ENCODE measurements at regions not wholly inside any gene's neighbourhood (a gene's known extent, or its start where the extent isn't known, plus 50 kb on each side); places are given as distances from the start of the nearest gene placed in this dataset.
"Not testable (repeated sequence)": the region's sequence is repeated elsewhere in the genome, so short reads cannot be mapped to it uniquely, and the experiment has no call there.

DNA sequence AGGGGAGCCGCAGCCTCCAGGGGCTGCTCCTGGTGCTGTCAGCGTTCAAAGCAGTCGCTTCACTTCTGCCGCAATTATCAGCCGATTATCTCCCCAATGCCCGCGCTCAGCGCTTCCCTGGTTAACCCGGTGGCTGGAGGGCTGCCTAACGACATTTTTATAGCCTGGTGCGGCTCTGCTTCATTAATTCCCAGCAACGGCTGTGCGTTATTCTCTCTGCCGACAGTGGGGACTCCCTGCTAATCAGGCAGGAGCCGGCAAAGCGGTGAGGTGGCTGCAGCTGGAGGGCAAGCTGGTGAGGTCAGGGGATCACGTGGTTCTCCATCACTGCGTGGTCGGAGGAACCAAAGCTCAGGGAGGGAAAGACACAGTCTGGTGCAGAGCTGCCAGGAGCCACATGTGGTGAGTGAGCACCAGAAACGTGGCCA is 62.9 kb downstream of the GLRX5 start:
- peak in 1 of 2 experiments; percentile 4 for DNase-seq

DNA sequence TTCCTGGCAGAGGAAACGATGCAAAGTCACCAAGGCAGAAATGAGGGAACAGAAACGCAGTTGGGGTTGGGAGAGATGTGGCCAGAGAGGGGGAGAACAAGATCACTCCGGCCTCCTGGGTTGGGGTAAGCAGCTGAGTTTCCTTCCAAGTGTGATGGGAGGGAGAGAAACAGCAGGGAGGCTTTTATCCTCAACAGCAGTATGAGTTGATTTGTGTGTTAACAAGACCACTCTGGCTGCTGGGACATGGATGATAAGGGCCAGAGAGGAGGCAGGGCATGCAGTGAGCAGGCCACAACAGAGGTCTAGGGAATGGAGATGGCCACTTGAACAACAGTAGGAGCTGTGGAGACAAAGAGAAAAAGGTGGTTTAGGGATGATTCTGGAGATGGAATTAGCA is 66.8 kb downstream of the GLRX5 start:
- DNase-seq, result no peak

DNA sequence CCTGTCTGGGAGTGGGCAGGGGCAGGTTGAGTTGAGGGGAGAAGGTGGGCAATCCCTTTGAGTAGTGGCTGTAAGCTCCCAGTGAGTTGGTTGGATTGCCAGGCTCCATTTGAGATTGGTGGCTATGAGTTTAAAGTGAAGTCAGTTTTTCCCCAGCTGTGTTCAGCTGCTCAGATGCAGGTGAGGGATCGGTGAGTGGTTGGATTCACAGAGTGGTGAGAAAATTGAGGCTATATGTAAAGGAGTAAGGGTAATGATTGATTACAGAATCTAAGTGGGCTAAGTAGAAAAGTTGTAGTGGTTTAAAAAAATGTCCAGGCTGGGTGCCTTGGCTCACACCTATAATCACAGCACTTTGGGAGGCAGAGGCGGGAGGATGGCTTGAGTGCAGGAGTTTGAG is 68.6 kb downstream of the GLRX5 start:
- DNase-seq, result no peak

DNA sequence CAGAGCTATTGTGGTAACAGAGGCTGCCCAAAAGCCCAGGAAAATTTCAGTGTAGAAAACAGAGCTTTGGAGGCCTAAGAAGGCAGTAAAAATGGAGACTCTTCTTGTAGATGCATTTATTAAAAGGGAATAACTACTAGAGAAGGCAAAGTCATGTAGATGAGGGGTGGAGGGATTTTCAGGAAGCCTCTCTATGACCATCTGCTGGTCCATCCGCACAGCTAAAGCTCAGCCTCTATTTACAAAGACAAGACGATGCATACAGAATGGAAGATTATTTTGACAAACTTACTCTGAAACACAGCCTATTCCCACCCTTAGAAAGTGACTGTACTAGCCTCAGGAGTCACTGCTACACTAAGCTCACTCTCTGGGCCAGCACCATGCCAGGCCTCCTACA is 71.4 kb downstream of the GLRX5 start:
- DNase-seq, result no peak

DNA sequence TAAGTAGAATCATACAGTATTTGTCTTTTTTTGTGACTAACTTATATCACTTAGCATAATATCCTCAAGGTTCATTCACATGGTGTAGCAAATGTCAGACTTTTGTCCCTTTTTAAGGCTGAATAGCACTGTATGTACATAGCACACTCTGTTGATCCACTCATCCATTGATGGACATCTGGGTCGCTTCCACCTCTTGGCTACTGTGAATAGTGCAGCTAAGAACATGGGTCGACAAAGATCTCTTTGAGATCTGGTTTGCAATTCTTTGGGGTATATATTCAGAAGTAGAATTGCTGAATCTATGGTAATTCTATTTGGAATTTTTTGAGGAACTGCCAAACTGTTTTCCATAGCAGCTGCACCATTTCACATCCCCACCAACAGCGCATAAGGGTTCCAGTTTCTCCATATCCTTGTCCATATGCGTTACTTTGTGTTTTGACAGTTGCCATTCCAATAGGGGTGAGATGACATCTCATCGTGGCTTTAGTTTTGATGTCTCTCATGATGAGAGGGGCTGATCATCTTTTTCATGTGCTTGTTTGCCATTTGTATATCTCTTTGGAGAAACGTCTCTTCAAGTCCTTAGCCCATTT is 73.9 kb downstream of the GLRX5 start:
- no peak for DNase-seq

DNA sequence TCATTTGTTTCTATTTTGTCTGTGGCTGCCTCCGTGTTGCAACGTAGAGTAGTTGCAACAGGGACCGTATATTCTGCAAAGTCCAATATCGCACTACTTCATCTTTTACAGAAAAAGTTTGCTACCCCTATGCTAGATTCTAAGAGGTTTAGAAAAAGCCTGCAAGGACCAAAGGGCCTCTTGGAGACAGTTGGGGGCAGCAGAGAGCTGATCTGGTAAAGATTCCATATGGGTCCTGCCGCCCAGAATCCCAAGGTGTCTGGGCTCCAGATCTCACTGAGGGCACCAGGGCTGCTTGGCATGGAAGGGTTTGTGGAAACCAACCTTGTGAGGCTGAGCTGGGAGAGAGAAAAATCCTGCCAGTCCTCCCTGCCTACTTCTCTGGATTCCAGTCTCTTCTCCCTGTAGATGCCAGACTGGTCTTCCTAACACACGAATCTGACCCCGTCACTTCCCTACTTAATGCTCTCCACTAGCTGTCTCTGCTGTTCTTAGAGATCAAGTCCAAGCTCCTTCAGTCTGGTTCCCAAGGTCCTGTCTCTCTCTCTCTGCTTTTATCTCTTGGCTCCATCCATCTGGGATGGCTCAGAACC is 74.6 kb downstream of the GLRX5 start:
- peak; percentile 24 to 27 for DNase-seq

DNA sequence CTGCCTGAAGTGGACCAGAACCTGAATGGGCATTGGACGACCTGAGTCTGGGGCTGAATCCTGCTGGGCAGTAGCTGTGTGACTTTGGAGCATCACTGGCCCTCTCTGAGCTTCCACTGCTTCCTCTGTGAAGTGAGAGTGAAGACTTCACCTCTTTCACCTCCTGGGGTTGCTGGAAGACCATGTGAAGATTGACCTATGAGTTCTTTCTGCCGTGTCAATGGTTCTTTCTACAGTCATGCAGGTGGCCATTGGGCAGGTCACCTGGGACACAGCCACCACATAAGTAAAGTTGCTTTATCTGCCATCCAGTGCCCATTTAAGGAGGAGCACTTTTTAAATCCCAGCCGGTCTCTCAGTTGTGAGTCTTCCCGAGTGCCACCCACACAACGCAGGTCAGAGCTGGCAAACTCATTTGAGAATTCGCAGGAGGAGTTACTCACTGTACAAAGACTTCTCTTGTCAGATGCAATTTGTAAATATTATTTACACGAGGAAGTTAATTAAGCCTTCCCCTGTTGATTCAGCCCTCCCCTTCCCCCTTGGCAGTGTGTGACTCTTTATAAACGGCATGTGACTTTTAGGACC is 74.8 kb upstream of the TCL1B start:
- no peak for DNase-seq

DNA sequence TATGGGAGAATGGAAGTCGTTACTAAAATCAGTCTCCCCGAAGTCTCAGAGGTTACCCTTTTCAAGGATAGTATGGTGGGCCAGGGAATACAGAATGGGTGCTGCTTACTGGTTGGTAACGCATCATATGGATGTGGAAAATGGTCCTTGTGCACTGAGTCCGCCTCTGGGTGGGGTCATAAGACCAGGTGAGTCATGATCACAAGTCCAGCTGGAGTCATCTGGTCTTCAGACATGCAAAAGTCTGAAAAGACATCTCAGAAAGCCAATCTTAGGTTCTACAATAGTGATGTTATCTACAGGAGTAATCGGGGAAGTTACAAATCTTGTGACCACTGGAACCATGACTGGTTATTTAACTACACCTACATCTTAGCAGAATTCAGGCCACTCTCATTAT is 71.9 kb upstream of the TCL1B start:
- DNase-seq, result no peak

DNA sequence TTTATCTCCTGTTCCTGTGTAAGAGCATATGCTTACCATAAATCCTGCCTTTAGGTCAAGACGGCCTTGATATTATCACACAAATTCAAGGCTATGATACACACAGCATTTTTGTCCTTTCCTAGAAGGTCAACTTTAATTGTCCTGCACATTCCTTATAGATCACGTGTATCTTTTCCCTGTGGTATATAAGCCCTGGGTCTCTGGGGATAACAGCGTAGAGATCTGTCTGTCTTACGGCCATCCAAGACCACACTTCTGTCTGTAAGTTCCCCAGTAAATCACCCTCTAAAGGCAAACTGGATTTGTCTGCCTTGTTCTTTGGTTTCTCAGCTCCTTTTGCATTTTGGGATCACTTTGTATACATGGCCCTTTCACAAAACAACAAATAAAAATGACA is 69.5 kb upstream of the TCL1B start:
- no peak for DNase-seq

DNA sequence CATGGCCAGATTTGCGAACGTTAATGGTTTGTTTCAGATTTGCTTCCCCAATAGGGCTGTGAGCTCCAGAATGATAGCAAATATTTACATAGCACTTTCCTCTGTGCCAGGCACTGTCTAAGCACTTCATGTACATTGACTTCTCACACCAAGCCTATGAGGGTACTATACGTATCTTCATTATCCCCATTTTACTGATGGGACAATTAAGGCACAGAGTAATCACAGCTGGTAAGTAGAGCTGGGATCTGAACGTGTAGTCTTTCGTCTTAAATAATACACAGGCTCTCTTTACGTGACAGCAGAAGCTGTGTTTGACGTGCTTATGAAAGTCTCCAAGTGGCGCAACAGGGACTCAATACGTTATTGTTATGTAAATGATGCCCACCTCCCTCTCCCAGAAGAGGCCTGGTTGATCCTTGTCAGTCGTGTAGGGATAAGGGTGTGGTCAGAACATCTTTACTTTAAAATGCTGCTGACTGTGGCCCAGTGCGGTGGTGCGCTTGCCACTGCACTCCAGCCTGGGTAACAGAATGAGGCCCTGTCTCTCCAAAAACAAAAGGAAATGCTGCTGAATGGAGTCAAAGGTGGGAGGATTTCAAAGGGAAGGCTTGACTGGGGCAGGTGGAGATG is 66.3 kb upstream of the TCL1B start:
- DNase-seq, result no peak

DNA sequence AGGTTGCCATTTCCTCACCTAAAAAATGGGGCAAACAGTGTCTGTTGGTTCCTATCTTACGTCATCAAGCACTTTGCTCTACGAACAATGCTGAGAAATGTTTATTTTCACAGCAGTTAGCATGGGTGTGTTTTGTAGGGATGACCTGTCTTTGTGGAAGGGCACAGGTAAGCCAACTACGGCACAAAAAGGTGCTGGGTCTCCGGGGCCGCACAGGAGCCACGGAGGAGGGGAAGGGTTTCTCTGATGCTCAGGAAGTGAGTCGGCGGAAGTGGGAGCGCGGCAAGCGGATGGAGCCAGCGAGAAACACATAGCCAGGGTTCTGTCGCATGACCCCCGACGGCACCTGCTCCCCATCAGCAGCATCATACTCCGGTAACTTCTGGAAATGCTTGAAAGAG is 65.6 kb upstream of the TCL1B start:
- DNase-seq, result peak; percentile 3 to 16

DNA sequence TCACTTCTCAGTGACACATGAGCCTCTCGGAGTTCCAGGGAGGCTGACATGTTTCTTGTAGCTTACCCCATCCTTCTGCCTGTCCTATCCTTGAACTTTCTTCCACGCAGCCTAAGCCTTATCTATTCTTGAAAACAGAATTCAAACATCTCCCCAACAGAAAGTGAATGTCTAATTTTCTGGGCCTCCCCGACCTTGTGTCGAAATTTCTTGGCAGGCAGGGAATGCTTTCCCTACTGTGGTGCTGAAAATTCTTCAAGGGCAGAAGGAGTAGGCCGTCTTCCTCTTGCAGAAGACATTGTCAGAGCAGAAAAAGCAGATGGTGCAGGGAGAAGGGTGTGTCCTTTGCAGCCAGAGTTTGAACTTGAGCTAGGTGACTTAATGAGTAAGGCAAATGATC is 63.0 kb upstream of the TCL1B start:
- DNase-seq, result no peak

DNA sequence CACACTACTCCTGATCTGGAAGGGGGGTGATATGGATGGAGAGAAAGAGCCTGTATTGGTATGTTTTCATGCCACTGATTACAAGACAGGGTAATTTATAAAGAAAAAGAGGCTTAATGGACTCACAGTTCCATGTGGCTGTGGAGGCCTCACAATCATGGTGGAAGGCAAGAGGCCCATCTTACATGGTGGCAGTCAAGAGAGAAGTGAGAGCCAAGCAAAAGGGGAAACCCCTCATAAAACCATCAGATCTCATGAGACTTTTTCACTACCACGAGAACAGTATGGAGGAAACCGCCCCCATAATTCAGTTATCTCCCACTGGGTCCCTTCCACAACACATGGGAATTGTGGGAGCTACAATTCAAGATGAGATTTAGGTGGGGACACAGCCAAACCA is 60.5 kb upstream of the TCL1B start:
- DNase-seq, result not testable (repeated sequence)

DNA sequence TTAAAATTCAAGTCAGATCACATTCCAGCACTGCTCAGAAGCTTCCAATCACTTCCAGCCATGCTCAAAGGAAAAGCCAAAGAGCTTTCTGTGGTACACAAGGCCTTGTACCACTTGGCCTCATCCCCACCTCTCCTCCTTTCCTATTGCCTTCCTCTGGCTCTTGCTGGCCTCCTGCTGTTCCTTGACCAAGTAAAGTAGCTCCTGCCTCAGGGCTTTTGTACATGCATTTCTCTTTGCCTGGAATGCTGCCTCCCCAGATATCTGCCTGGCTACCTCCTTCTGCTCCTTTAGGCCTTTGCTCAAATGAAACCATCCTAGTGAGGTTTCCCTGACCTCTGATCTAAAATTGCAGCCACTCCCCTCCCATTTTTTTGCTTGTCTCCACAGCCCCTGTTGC is 51.2 kb upstream of the TCL1B start:
- no peak for DNase-seq
